Sigmoid colon (tissue), 4 donors: ENCODE measurements at regions not wholly inside any gene's neighbourhood (a gene's known extent, or its start where the extent isn't known, plus 50 kb on each side); places are given as distances from the start of the nearest gene placed in this dataset.

Experiments
- CTCF ChIP-seq, 4 experiments: fragments of 450-650 bp in 3 of 4; fragments of 200-600 bp in 1 of 4; IDR thresholded peaks; one replicate each; pipeline ENCODE4 v1.5.1; 2016 to 2019; ENCODE audit warnings: antibody characterized with exemption in 4 of 4, mild to moderate bottlenecking in 3 of 4, moderate library complexity in 2 of 4
- EP300 ChIP-seq, 4 donors: sonication (generic); formaldehyde crosslinking; IDR thresholded peaks; one replicate each; pipeline ENCODE4 v1.6.1; 2017; ENCODE audit warnings: antibody characterized with exemption in 4 of 4
- POLR2A ChIP-seq, 2 donors: fragments of 450-650 bp; IDR thresholded peaks; one replicate each; pipeline ENCODE4 v1.6.1; 2016; ENCODE audit warnings: antibody characterized with exemption in 2 of 2, mild to moderate bottlenecking in 2 of 2, moderate library complexity in 2 of 2

DNA sequence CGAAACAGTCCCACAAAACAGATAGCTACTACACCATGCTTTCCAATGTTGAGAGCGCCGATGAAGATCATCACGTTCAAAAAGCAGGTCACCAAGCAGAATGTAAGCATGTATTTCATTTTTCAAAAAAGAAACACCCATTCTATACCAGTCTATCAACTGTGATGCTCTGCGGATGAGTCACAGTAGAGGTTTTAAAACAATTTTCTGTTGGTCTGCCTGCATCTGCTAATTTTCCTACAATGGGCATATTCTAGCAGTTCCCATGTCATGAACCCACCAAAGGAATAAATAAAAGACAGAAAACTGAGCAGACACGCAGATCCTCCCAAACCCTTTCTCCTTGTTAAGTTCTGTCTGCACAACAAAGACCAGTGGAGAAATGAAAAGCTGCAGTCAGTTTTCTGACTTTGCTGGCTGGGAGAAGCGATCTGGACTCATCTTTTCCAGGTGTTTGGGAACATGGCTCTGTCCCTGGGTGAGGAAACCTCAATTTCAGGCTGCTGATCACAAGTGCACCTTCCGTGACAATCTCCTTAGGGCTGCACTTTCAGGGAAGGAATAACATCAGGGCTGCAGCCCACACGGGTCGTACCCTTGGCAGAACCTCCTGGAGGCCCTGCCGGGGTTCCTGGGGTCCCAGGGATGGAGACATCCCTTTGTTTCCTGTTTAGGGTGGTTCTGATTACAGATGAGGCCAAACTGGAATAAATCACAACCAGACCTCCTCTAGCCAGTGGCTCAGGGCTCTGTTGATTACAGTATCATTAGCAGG lies 200.1 kb downstream of the BMP7 start:
- TF ChIP-seq CTCF (IDR thresholded peaks at IDR 0.05), result no peak
- TF ChIP-seq EP300 (IDR thresholded peaks at IDR 0.05), result no peak
- TF ChIP-seq POLR2A (IDR thresholded peaks at IDR 0.05), result no peak
